HEK293 (cell line): ENCODE measurements at regions not wholly inside any gene's neighbourhood (a gene's known extent, or its start where the extent isn't known, plus 50 kb on each side); places are given as distances from the start of the nearest gene placed in this dataset.
"Not testable (repeated sequence)": the region's sequence is repeated elsewhere in the genome, so short reads cannot be mapped to it uniquely, and the experiment has no call there.

Experiments
- CTCF ChIA-PET: fragments of 350-600 bp; formaldehyde crosslinking; extraction: SDS; loops from one replicate; lab custom pipeline; 2021; ENCODE audit warnings: antibody characterized with exemption; lab: Yijun Ruan, JAX
- POLR2A ChIA-PET: fragments of 300-600 bp; formaldehyde crosslinking; extraction: SDS; loops from one replicate; lab custom pipeline; 2020; ENCODE audit warnings: antibody characterized with exemption, inconsistent platforms; lab: Yijun Ruan, JAX
- H3K27ac ChIP-seq: fragments of 200-500 bp; sonication (Bioruptor generic); 2 replicates; pipeline ENCODE4 v1.5.1; 2014; ENCODE audit warnings: low read depth, low read length, control low read depth, inconsistent platforms; ENCODE audit errors: extremely low read depth
- H3K36me3 ChIP-seq, 2 experiments: fragments of 200-500 bp in 1 of 2; sonication (Bioruptor generic) in 1 of 2; 1 replicate in 1 of 2; 2 replicates in 1 of 2; pipeline ENCODE4 v1.5.1; 2014 to 2017; ENCODE audit warnings: inconsistent platforms in 2 of 2, low read length in 2 of 2; ENCODE audit not compliant: control insufficient read depth in 2 of 2, insufficient read depth in 1 of 2
- H3K4me1 ChIP-seq: fragments of 200-500 bp; sonication (Bioruptor generic); 2 replicates; pipeline ENCODE4 v1.5.1; 2014; ENCODE audit warnings: mild to moderate bottlenecking, low read length, inconsistent platforms; ENCODE audit not compliant: control insufficient read depth, insufficient read depth
- H3K4me3 ChIP-seq: 2 replicates; pipeline ENCODE4 v1.5.1; 2011; ENCODE audit warnings: low read depth, mild to moderate bottlenecking, control low read depth, low read length, moderate library complexity
- H3K9me3 ChIP-seq: fragments of 200-500 bp; sonication (Bioruptor generic); 2 replicates; pipeline ENCODE4 v1.5.1; 2014; ENCODE audit warnings: low read depth, low read length, inconsistent platforms; ENCODE audit not compliant: control insufficient read depth, insufficient read depth
- ELK4 ChIP-seq: IDR thresholded peaks from 2 replicates; pipeline ENCODE4 v1.6.1; 2011; ENCODE audit warnings: mild to moderate bottlenecking, low read depth, low read length, borderline replicate concordance
- HIC1 ChIP-seq: fragments of 450-650 bp; formaldehyde crosslinking; IDR thresholded peaks from 2 replicates; pipeline ENCODE4 v1.5.1; 2016; ENCODE audit warnings: missing biosample characterization, missing genetic modification characterization
- HOXA7 ChIP-seq: sonication (generic); formaldehyde crosslinking; IDR thresholded peaks from 2 replicates; pipeline ENCODE4 v1.8.1; 2022; ENCODE audit warnings: missing genetic modification reagents, borderline replicate concordance
- HOXD13 ChIP-seq: sonication (generic); formaldehyde crosslinking; IDR thresholded peaks from 2 replicates; pipeline ENCODE4 v1.8.0; 2022; ENCODE audit warnings: missing genetic modification reagents, borderline replicate concordance
- IKZF3 ChIP-seq: fragments of 450-650 bp; IDR thresholded peaks from 2 replicates; pipeline ENCODE4 v1.5.0; 2018; ENCODE audit warnings: missing biosample characterization, mild to moderate bottlenecking, missing genetic modification characterization, moderate library complexity
- MYNN ChIP-seq: fragments of 450-650 bp; formaldehyde crosslinking; IDR thresholded peaks from 2 replicates; pipeline ENCODE4 v1.5.1; 2016; ENCODE audit warnings: missing biosample characterization, missing genetic modification characterization, borderline replicate concordance
- RBAK ChIP-seq: fragments of 450-650 bp; formaldehyde crosslinking; IDR thresholded peaks from 2 replicates; pipeline ENCODE4 v1.5.1; 2016; ENCODE audit warnings: missing biosample characterization, missing genetic modification characterization
- YY2 ChIP-seq: fragments of 450-650 bp; formaldehyde crosslinking; IDR thresholded peaks from 2 replicates; pipeline ENCODE4 v1.5.1; 2016; ENCODE audit warnings: missing biosample characterization, missing genetic modification characterization
- ZBTB1 ChIP-seq: fragments of 450-650 bp; formaldehyde crosslinking; IDR thresholded peaks from 2 replicates; pipeline ENCODE4 v1.5.1; 2016; ENCODE audit warnings: missing biosample characterization, missing genetic modification characterization
- ZBTB48 ChIP-seq: fragments of 450-650 bp; formaldehyde crosslinking; IDR thresholded peaks from 2 replicates; pipeline ENCODE4 v1.5.1; 2016; ENCODE audit warnings: missing biosample characterization, missing genetic modification characterization
- ZFP3 ChIP-seq: fragments of 450-650 bp; formaldehyde crosslinking; IDR thresholded peaks from 2 replicates; pipeline ENCODE4 v1.5.1; 2016; ENCODE audit warnings: low read depth, missing biosample characterization, missing genetic modification characterization
- ZFP69B ChIP-seq: fragments of 450-650 bp; formaldehyde crosslinking; IDR thresholded peaks from 2 replicates; pipeline ENCODE4 v1.5.1; 2016; ENCODE audit warnings: missing biosample characterization, missing genetic modification characterization
- ZNF10 ChIP-seq: fragments of 450-650 bp; formaldehyde crosslinking; IDR thresholded peaks from 2 replicates; pipeline ENCODE4 v1.5.1; 2017; ENCODE audit warnings: missing biosample characterization, missing genetic modification characterization
- ZNF133 ChIP-seq: fragments of 450-650 bp; formaldehyde crosslinking; IDR thresholded peaks from 2 replicates; pipeline ENCODE4 v1.5.1; 2016; ENCODE audit warnings: missing biosample characterization, missing genetic modification characterization
- ZNF140 ChIP-seq: fragments of 450-650 bp; formaldehyde crosslinking; IDR thresholded peaks from 2 replicates; pipeline ENCODE4 v1.5.1; 2016; ENCODE audit warnings: missing biosample characterization, missing genetic modification characterization
- ZNF274 ChIP-seq, 2 experiments: fragments of 200-500 bp in 1 of 2; fragments of 450-650 bp in 1 of 2; sonication (Bioruptor generic) in 1 of 2; formaldehyde crosslinking in 1 of 2; IDR thresholded peaks; 2 replicates each; pipeline versions ENCODE4 v1.5.1 to v1.6.1; 2014 to 2016; ENCODE audit warnings: borderline replicate concordance in 1 of 2, inconsistent platforms in 1 of 2, low read length in 1 of 2, missing biosample characterization in 1 of 2, missing genetic modification characterization in 1 of 2
- ZNF423 ChIP-seq: fragments of 450-650 bp; formaldehyde crosslinking; IDR thresholded peaks from 2 replicates; pipeline ENCODE4 v1.5.1; 2016; ENCODE audit warnings: missing biosample characterization, missing genetic modification characterization
- ZNF473 ChIP-seq: fragments of 450-650 bp; formaldehyde crosslinking; IDR thresholded peaks from 2 replicates; pipeline ENCODE4 v1.5.1; 2017; ENCODE audit warnings: missing biosample characterization, missing genetic modification characterization
- ZNF660 ChIP-seq: fragments of 450-650 bp; IDR thresholded peaks from 2 replicates; pipeline ENCODE4 v1.5.1; 2018; ENCODE audit warnings: missing biosample characterization, mild to moderate bottlenecking, missing genetic modification characterization
- ZNF701 ChIP-seq: fragments of 450-650 bp; formaldehyde crosslinking; IDR thresholded peaks from 2 replicates; pipeline ENCODE4 v1.5.1; 2016; ENCODE audit warnings: missing biosample characterization, missing genetic modification characterization
- ZNF837 ChIP-seq: fragments of 450-650 bp; formaldehyde crosslinking; IDR thresholded peaks from 2 replicates; pipeline ENCODE4 v1.5.1; 2016; ENCODE audit warnings: missing biosample characterization, missing genetic modification characterization
- TF ChIP-seq, protein P1 (sequence below): fragments of 450-650 bp; formaldehyde crosslinking; IDR thresholded peaks from 2 replicates; pipeline ENCODE4 v1.5.1; 2016; ENCODE audit warnings: missing biosample characterization, missing genetic modification characterization

GRCh38 chr2:38138419-38138818 is 62.5 kb upstream of the CYP1B1 start (continued):
- no peak for TF ChIP-seq HIC1
- no peak for TF ChIP-seq ZFP69B (tag by site-specific recombination)
- no peak for TF ChIP-seq ZNF133 (tag by site-specific recombination)
- TF ChIP-seq IKZF3 (tag by site-specific recombination) = no peak
- no peak for TF ChIP-seq ZNF140
- TF ChIP-seq ZNF837 (tag by site-specific recombination) = no peak
- TF ChIP-seq HOXA7 (CRISPR knock-in tag) = no peak

DNA sequence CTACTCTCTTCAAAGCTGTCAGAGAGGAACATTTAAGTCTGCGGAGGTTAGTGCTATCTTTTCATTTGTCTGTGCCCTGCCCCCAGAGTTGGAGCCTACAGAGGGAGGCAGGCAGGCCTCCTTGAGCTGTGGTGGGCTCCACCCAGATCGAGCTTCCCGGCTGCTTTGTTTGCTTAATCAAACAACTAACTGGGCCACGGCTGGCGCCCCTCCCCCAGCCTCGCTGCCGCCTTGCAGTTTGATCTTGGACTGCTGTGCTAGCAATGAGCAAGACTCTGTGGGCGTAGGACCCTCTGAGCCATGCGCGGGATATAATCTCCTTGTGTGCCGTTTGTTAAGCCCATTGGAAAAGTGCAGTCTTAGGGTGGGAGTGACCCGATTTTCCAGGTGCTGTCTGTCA is 62.0 kb upstream of the CYP1B1 start:
- POLR2A ChIA-PET, H3K9me3 ChIP-seq, H3K4me1 ChIP-seq, H3K27ac ChIP-seq, H3K36me3 ChIP-seq, H3K4me3 ChIP-seq: not testable (repeated sequence)
- CTCF ChIA-PET = interaction anchor here (0.6 kb wide), 1 partner anchor 360 kb away, joined by 7 read pairs; no protein-coding TSS in a partner anchor

DNA sequence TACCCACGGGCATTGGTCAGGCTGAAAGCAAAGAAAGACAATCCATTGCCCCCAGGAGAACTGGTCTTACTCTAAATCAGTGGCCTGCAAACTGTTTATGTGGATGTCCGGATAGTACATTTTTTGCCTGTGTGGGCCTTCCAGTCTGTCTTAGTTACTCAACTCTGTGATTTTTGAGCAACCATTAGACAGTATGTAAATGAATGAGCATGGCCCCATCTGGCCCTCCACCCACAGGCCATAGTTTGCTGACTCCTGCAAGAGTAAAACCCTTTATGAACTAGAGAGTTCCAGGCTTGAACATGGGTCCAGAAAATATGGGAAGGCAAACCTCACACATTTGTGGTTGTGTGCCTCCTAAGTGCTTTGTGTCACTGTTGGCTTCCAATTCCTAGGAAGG is 55.7 kb upstream of the CYP1B1 start:
- CTCF ChIA-PET = no interaction called here
- Histone ChIP-seq H3K4me1 (no peaks in the 10 kb centered on the region), H3K4me3 (no peak overlapping the region), H3K27ac (no peak overlapping the region), H3K36me3 (no peaks in the 10 kb centered on the region), H3K9me3 (no peaks in the 10 kb centered on the region)
- no peak for TF ChIP-seq ZNF660 (tag by site-specific recombination)
- TF ChIP-seq ZNF10 (tag by site-specific recombination) = no peak
- TF ChIP-seq ZFP69B (tag by site-specific recombination) = no peak
- no peak for TF ChIP-seq ELK4
- no peak for TF ChIP-seq ZFP3
- no peak for TF ChIP-seq ZNF701
- TF ChIP-seq RBAK (tag by site-specific recombination) = no peak
- TF ChIP-seq ZNF274 (IDR thresholded peaks at IDR 0.05; ENCODE audit: low read length) = no peak
- TF ChIP-seq ZNF274 (tag by site-specific recombination; IDR thresholded peaks at IDR 0.05; ENCODE audit: borderline replicate concordance) = no peak
- TF ChIP-seq ZBTB48 (tag by site-specific recombination) = no peak
- TF ChIP-seq HOXD13 = no peak
- TF ChIP-seq, protein P1, sequence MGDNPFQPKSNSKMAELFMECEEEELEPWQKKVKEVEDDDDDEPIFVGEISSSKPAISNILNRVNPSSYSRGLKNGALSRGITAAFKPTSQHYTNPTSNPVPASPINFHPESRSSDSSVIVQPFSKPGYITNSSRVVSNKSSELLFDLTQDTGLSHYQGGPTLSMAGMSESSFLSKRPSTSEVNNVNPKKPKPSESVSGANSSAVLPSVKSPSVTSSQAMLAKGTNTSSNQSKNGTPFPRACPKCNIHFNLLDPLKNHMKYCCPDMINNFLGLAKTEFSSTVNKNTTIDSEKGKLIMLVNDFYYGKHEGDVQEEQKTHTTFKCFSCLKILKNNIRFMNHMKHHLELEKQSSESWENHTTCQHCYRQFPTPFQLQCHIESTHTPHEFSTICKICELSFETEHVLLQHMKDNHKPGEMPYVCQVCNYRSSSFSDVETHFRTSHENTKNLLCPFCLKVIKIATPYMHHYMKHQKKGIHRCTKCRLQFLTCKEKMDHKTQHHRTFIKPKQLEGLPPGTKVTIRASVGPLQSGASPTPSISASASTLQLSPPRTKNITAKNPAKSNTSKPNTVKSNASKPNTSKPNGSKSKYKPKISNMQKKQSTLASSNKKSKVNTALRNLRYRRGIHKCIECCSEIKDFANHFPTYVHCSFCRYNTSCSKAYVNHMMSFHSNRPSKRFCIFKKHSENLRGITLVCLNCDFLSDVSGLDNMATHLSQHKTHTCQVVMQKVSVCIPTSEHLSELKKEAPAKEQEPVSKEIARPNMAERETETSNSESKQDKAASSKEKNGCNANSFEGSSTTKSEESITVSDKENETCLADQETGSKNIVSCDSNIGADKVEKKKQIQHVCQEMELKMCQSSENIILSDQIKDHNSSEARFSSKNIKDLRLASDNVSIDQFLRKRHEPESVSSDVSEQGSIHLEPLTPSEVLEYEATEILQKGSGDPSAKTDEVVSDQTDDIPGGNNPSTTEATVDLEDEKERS = no peak
- no peak for TF ChIP-seq ZBTB1
- no peak for TF ChIP-seq ZNF473 (tag by site-specific recombination)
- TF ChIP-seq ZNF423 (tag by site-specific recombination) = no peak
- TF ChIP-seq MYNN = no peak
- TF ChIP-seq YY2 (tag by site-specific recombination) = no peak
- POLR2A ChIA-PET = no interaction called here
